NB4 (cell line): ENCODE measurements at regions not wholly inside any gene's neighbourhood (a gene's known extent, or its start where the extent isn't known, plus 50 kb on each side); places are given as distances from the start of the nearest gene placed in this dataset.

Experiments used
- DNase-seq: peaks from one replicate; pipeline ENCODE4 v3.0.0; 2010; ENCODE audit warnings: low read depth
- H3K4me3 ChIP-seq: one replicate; pipeline ENCODE4 v1.5.1; 2011; ENCODE audit warnings: mild to moderate bottlenecking, low read depth, low read length, moderate library complexity
- CTCF ChIP-seq: IDR thresholded peaks from one replicate; pipeline ENCODE4 v1.5.1; 2012; ENCODE audit warnings: low read depth, low read length
- MYC ChIP-seq: IDR thresholded peaks from 2 replicates; pipeline ENCODE4 v1.6.1; 2011; ENCODE audit warnings: low read depth, low read length
- POLR2A ChIP-seq: IDR thresholded peaks from 2 replicates; pipeline ENCODE4 v1.6.1; 2011; ENCODE audit warnings: mild to moderate bottlenecking; ENCODE audit not compliant: insufficient read length; ENCODE audit errors: extremely low read depth
- TF ChIP-seq, protein P1 (sequence below): IDR thresholded peaks from 2 replicates; pipeline ENCODE4 v1.6.1; 2011; ENCODE audit warnings: low read depth, low read length

GRCh38 chr3:10706156-10706739 is 109.8 kb upstream of the SLC6A11 start:
- peak; percentile 18 for DNase-seq
- no peak for TF ChIP-seq MYC
- peak; percentile 28 for TF ChIP-seq CTCF
- TF ChIP-seq POLR2A = no peak
- TF ChIP-seq, protein P1, sequence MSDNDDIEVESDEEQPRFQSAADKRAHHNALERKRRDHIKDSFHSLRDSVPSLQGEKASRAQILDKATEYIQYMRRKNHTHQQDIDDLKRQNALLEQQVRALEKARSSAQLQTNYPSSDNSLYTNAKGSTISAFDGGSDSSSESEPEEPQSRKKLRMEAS = no peak
- H3K4me3 ChIP-seq = no peak overlapping the region

GRCh38 chr3:10706740-10707399 is 109.2 kb upstream of the SLC6A11 start:
- DNase-seq = no peak
- TF ChIP-seq, protein P1 = no peak
- no peak for TF ChIP-seq MYC
- TF ChIP-seq CTCF = no peak
- no peak for TF ChIP-seq POLR2A
- H3K4me3 ChIP-seq = no peak overlapping the region

DNA sequence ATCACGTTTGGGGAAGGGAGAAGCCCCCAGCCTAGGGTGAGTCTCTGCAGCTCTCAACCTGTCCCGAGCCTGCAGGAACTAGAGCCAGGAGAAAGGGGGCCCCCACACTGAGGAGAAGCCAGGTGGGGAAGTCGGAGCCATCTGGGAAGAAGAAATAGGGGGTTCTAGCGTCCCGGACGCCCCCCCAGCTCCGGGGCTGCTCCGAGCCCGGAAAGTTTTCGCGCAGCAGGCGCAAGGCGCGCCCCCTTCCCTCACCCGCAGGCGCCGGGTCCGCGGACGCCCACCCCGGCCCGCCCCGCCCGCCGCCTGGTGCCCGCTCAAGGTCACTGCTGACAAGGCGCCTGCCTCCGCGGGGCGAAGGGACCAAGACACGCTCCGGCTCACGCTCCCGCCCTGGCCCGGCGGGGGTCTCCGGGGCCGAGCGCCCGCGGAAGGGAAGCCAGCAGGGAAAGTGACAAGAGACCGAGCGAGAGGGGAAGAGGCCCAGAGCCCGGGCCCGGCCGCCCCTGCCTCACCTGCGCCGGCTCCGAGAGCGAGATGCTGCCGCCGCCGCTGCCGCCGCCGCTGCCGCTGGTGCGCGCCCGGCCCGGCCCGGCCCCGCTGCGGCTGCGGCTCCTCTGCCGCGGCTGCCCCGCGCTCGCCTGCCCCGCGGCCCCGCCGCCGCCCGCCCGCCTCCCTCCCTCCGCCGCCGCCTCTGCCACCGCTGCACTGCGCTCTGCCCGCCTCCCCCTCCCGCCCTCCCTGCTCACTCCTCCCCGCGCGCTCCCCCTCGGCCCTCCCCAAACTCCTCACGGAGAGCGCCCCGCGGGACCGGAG is 108.4 kb upstream of the SLC6A11 start:
- no peak for DNase-seq
- H3K4me3 ChIP-seq = no peak overlapping the region
- no peak for TF ChIP-seq MYC
- no peak for TF ChIP-seq CTCF
- TF ChIP-seq POLR2A = no peak
- TF ChIP-seq, protein P1 = no peak

- no peak for DNase-seq
- no peak overlapping the region for H3K4me3 ChIP-seq
- TF ChIP-seq CTCF (no peak), MYC (no peak), POLR2A (no peak)
- TF ChIP-seq, protein P1 = no peak
These were observed 107.7 kb upstream of the SLC6A11 start for GRCh38 chr3:10708216-10708893.

- peak; percentile 10 for DNase-seq
- no peak overlapping the region for H3K4me3 ChIP-seq
- TF ChIP-seq, protein P1 = no peak
- no peak for TF ChIP-seq POLR2A
- TF ChIP-seq CTCF = no peak
- no peak for TF ChIP-seq MYC
These were observed 106.8 kb upstream of the SLC6A11 start for GRCh38 chr3:10709110-10709781.
